OCI-M2 (cell line): ENCODE measurements at regions not wholly inside any gene's neighbourhood (a gene's known extent, or its start where the extent isn't known, plus 50 kb on each side); places are given as distances from the start of the nearest gene placed in this dataset.

Experiments
- DNase-seq: peaks from one replicate; lab custom pipeline; 2025; ENCODE audit not compliant: unreplicated experiment; lab: John Stamatoyannopoulos, UW

DNA sequence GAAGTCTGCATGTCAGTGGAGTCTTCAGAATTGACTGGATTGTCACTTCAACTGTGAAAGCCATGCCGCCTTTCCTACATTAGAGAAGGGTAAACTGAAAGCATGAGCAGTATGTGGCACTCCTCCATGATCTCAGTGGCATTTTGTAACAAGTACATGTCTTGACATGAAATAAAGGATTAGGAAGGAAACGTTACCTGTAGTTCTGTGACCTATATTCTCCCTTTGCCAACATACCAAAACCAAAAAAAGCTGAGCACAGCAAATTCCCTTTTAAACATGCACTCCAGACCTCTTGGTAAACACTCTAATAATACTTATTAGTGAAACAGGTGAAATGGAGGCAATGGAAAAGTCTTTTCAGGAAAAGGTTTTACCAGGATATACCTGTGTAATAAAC is 344.2 kb downstream of the GRIA2 start:
- no peak for DNase-seq

DNA sequence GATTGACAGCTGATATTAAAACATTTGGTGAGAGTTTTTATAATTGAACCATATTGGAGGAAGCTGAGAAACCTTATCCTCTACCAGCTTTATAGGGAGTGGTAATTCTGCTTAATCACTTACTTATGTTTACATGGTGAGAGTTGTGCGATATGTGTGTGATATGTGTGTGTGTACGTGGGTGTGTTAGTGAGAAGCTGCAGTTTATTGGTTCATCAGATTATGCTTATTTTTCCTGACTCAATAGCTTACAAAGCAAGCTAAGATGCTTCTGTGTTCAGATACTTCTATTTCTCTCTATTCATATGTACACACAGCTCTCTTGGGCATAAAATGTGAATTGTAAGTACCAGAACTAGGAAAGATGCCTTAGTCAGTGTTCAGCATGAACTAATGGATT is 343.7 kb downstream of the GRIA2 start:
- no peak for DNase-seq

DNA sequence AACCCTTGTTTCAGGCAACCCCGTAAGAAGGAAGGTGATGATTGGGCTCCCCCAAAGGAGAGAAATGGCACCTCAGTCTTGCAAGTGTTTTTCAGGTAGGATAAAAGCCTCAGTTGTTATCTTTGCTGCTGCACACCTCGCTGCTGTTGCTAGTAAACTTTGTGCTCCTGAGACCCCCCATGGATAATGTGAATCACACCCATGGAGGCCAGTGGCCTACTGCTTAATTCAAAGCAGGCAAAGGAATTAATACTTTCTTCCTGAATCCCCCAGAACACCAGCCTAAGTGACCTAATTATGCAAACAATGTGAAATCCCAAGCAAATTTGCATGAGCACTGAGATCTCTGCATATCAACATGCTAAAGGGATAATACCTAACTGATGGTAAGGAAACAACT is 337.5 kb downstream of the GRIA2 start:
- no peak for DNase-seq

DNA sequence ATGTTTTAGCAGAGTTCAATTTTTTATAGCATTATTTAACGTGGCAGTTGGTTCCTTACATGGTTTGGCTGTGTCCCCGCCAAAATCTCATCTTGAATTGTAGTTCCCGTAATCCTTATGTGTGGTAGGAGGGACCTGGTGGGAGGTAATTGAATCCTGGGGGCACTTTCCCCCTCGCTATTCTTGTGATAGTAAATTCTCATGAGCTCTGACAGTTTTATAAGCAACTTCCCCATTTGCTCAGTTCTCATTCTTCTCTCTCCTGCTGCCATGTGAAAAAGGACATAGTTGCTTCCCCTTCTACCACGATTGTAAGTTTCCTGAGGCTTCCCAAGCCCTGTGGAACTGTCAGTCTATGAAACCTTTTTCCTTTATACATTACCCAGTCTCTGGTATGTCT is 329.5 kb downstream of the GRIA2 start:
- DNase-seq = no peak

DNA sequence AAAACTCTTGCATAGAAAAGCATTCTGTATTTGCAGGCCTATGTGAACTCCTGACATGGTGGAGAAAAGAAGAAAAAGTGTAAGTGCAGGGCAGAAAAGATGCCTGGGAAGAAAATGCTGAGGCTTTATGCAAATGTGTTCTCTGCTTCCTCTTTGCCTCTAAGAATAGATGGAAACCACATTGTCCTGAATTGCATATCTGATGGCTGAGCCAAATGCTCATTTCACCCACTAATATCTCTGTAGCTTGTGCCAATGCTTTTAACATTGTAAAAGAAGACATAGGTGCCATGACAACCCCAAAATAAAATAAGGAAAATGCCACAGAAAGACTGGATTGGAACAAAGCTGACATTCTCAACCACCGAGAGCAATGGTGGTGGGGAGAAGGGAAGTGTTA is 307.4 kb downstream of the GRIA2 start:
- no peak for DNase-seq

DNA sequence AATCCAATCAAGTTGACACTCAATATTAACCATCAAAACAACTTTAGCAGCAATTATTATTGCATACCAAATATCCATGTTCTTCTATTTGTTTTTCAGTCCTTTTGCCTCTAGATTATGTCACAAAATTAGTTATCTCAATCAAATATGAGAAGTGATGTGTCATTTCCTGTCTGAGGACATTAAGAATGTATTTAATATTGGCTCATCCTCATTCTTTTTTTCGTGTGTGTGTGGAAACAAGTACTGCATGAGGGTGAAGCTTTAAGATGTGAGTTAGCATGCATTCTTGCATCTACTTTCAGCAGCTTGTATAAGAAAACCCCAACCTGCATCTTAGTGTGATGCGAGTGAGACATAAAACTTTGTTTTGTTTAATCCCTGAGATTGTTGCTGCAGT is 301.4 kb downstream of the GRIA2 start:
- no peak for DNase-seq

DNA sequence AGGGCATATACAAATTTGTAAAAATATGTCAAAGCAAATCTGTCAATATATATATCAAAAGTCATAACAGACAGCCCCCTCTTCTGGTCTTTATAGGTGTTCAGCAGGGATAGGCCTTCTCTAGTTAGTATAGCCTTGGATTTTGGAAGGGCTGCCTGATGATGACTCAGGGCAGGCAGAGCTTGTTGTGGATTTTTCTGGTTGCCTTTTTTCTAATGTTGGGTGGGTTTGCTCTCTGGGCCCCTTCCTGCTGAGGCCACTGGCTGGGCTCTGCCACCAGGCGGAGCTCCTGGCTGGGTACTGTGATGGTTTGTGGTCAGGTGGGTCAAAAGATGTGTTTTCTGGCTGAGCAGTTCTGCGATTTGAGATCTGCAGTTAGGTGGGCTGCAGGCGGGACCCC is 294.2 kb downstream of the GRIA2 start:
- DNase-seq = no peak

DNA sequence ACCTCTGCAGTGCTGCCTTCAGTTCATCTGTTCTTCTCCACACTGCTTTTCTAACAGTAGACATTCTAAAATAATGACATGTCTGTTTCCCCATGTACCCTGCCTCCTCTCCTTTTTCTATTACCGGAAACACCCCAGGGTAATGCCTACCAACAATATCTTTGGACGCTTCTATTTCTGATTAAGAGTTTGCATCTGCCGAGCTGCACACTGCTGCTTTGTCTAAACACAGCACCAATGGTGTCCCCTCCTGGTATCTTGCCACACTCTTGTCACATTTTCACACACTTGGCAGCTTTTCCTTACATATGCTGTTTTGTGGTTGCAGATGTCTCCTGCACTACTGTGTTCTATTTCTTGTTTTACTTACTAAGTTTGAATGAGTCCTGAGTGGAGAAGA is 288.8 kb downstream of the GRIA2 start:
- DNase-seq = no peak

DNA sequence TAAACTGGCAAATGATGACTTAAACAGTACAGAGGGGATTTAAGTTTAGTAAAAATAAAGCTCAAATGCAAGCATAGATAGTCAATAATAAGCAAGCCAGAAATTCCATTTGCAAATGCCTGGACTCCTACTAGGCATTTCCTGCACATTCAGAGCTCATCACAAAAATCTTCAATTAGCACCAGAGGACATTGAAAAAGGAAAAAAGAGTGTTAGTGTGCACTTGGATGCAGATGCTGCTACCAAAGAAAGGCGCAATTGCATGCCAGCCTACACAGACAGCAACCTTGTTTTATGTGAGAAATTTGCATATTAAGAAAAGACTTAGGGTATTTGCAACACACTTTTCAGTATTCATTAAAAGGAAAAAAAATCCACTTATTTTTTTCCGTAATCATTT is 282.1 kb downstream of the GRIA2 start:
- no peak for DNase-seq

DNA sequence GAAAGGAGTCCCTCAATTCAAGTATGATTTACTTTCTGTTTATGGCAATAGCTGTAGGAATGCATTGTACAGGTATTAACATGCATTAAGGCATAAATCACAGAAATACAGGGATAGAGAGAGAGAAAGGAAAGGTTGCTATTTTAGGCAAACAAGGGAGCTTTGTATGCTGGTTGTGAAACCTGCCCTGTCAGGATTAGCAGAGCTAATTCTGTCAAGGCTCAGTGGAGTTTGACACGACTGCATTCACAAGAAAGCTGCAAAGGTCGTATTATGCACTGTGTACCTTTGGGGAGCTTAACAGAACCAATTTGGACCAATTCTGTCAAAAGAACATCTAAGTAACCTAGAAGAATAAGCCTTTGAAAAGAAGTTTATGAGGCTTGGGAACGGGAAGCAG is 239.3 kb downstream of the GRIA2 start:
- no peak for DNase-seq

DNA sequence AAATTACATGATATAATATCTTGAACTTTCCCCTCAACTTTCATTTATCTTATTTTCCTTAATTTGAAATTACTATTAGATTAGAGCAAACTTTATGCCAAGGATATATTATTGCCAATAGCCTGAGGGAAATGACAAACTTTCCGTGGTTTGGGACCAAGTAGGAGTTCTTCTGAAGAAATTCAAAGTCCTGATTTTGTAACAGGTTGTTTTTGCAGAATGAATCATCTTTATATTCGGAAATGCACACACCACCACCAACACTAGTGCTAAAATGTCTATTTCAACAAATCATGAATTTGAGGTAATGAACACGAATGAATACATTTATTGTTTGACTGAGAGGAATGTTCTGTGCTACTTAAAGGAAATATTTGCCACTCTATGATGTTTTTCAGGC is 226.7 kb downstream of the GRIA2 start:
- DNase-seq = no peak

DNA sequence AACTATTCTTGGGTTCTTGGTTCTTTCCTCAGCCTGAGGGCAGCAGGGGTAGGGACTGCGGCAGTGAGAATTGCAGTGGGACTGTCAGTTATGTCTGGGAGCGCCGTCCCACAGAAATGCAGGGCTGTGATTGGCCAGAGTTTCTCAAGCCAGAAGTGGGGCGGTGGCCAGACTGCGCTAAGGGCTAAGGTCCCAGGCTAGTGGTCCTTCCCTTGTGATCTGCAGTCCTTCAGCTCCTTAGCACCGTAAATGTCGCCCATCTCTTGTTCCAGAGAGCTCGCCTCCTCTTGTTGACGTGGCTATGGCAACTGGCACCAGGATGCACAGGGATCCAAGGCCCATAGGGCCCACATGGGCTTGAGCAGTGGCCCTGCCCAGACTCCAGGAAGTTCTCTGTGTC is 223.5 kb downstream of the GRIA2 start:
- DNase-seq = no peak

DNA sequence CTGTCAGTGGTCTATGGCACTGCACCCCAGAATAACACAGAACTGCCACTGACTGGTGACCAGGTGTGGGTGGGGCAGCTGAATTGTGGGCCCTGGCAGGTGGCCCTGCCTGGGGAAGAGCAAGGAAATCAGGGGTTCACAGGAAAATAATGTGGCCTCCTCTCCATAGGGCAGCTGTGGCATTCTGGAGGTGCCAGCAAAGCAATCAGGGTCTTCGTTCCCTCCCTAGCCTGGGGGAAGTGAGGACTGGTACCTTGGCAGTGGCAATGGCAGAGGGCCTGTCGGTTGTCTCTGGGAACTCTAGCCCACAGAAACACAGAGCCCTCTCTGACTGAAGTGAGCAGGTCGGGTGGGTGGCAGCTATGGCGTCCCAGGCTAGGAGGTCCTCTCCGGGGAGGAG is 223.0 kb downstream of the GRIA2 start:
- DNase-seq = no peak

DNA sequence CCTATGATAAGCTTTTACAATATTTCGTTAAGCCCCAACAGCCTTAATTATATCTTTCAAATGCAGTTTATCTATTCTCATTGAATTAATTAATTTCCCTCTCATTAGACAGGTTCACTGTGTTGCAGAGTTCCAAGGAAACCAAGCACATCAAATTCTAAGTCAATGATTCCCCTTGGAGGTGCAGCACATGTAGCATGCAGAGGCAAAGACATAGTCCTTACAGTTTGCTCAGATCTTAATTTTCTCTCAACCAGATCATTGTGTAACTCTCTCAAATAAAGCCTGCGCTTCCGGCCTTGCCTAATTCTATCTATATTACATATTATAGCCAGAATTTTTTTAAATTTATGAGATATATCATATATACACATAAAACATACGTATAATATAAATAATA is 205.4 kb downstream of the GRIA2 start:
- DNase-seq = no peak

DNA sequence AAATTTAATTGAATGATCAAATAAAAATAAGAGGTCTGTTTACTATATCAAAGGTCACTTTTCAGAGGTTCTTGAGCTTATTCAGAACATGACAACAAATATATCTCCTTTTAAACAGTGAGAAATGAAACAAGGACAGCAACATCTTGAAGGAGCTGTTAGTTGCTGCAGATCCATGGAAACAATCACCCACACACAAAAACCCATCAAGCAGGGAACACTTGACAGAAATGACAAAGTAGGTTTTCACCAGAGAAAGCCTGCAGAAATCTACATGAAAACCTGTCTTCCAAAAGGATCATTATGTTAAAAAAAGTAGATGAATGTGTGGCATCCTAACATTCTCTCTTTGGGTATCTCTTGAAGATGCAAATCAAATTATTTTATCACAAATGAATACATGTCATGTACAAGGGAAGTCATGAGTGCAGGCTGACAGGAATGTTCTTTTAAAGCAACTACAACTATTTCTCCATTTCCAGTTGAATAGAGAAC is 203.0 kb downstream of the GRIA2 start:
- DNase-seq = no peak

DNA sequence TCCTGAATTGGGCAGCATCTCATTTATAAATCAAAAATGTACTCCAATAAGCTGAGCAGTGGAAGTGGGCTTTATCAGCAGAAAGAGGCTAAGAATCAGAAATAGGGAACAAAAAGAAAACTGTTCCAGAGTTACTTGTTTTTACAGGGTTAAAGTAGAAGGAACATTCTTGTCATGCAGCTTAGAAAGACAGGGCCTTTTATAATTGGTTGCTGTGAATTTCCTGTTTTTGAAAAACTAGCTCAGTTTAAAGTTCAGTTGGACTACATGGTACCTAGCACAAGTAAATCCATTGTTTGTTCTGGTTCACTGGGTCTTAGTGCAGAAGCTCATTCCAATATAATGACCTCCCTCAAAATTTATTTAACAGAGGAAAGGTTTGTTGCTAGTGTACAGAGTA is 200.8 kb downstream of the GRIA2 start:
- DNase-seq = no peak
